GM21723 (cell line): ENCODE measurements at regions not wholly inside any gene's neighbourhood (a gene's known extent, or its start where the extent isn't known, plus 50 kb on each side); places are given as distances from the start of the nearest gene placed in this dataset.
"Not testable (repeated sequence)": the region's sequence is repeated elsewhere in the genome, so short reads cannot be mapped to it uniquely, and the experiment has no call there.

Experiments used
- ATAC-seq: cut with Tn5 transposase; IDR thresholded peaks from one replicate; pipeline ENCODE4 v1.9.1; 2021; ENCODE audit warnings: mild to moderate bottlenecking, moderate library complexity; ENCODE audit not compliant: unreplicated experiment

DNA sequence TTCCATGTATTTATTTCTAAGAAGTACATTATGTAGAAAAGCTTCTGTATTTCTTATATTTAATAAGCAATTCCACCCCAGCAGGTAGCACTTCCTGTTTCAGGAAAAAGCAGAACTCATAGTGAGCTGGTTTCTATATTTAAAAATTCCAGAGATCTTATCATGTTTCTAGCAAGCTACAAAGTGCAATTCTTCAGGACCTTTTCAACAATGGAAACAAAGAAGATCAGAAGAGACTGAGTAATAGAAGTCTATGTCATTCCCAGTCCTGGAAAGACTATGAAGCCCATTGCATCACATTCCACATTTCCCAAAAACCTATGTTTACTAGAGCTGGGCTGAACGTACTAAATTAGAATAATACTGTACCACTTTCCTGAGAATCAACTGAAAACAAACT is 302.6 kb upstream of the NRSN1 start:
- ATAC-seq = no peak

DNA sequence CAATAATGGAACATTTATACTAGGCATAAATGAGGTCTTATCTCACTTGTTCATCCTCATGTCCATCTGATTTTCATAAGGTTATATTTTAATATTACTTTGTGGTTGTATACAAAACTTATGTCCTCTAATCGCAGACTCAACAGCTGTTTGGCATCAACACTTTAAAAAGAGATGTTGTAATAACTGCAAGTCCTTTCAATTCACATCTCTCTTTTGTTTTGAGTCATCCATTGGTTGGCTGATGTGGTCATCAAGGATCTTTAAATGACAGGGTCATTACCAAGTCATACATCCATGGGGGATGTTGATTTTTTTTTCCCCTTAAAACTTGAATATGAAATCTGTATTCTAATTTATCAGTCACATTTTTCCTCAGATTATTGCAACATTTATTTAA is 299.4 kb upstream of the NRSN1 start:
- no peak for ATAC-seq

DNA sequence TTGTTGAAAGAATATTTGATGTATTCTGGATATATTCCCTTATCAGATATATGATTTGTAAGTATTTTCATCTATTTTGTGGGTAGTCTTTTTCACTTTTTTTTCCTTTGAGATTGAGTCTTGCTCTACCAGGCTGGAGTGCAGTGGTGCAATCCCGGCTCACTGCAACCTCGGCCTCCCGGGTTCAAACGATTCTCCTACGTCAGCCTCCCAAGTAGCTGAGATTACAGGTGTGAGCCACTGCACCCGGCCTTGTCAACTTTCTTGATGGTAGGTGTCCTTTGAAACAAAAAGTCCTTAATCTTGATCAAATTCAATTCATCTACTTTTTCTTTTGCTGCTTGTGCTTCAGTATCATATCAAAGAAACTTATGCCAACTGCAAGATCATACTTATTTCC is 297.2 kb upstream of the NRSN1 start:
- no peak for ATAC-seq

DNA sequence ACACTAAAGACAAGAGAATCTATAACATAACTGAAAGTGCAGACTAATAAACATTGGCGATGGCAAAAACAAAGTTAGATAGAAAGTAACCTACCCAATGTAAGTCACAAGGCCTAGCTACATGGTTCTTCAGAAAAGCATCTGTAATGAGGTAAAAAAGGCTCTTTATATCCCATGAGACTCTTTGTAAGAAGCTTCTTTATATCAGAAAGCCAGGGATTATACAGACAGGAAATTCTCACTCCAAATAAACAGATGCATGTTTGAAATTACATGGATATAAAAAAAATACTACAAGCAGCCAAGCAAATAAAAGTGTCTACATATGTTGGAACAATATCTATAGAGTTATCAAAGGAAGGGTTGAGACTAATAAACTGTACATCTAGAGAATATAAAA is 284.9 kb upstream of the NRSN1 start:
- no peak for ATAC-seq

DNA sequence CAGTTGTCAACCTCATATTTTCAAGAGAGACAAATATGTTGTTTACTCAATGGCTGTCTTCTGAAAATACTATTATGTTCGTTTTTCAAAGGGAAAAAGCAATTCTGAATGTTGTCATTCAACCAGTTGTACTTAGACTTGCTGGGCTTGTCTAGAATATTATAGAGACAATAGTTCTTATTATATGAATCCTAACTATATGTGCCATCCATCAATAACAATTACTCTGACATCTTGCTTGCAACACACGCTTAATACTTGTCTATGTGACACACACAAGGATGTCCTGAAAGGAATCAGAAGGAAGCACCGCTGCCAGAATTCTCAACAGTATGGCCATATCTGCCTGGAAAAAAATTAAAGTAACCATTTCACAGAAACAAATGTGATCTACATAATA is 283.3 kb upstream of the NRSN1 start:
- no peak for ATAC-seq

DNA sequence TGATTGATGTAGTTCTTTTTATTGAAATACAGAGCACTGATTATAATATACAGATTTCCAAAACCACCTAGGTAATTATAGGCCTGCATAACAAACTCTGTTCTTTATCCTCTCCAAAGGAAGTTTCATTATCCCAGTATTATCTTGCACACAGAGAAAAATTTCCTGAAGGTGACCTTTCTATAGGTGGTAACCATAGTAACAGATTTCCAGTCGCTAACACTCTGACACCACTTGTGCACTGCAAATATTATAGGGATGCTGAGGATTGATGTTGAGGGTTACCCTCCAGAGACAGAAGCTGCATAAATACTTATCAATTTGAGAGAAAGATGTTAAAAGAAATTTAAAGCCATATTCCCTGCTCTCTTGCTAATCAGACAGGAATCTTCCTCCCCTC is 274.5 kb upstream of the NRSN1 start:
- ATAC-seq = no peak

DNA sequence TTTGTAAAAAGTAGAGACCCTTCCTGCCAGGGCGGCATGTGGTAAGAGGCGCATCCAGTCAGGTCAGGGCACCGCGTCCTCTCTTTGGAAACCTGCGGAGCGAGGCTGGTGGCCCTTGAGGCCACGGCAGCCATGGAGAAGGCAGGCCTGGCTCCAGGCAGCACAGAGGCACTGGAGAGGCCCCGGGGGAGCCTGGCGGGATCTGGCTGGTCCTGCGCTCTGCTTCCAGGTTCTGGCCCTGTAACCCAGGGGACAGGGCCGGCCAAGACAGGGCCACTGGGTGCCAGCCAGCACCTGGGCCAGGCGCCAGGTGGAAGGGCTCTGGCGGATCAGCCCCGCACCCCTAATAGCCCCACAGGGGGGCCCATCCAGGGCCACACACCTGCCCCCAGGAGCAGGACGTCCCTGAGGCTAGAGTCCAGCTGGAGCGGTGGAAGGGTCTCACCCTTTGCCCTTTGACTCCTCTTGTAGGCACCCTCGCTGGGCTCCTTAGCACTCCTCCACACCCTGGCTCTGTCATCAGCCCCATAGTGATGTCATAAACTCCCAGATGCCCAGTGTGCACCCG is 272.4 kb upstream of the NRSN1 start:
- ATAC-seq = not testable (repeated sequence)

DNA sequence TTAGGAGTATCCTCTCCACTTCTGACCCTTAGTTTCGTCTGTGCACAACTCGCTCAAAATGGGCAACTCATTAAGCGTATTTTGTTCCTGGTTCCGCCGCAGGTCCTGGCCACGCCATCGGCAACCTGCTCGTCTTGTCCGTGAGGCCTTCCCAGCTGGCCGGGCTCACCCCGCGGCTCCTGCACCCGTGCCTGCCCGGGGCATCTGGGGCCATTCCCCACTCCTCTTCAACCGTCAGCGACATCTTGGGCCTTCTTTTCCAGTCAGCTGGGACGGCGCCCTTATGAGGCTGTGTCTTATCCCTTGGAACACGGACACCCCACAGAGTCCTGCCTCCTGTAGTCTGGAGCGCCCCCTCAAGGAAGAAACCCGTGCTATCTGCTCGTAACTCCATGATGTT is 271.9 kb upstream of the NRSN1 start:
- not testable (repeated sequence) for ATAC-seq

DNA sequence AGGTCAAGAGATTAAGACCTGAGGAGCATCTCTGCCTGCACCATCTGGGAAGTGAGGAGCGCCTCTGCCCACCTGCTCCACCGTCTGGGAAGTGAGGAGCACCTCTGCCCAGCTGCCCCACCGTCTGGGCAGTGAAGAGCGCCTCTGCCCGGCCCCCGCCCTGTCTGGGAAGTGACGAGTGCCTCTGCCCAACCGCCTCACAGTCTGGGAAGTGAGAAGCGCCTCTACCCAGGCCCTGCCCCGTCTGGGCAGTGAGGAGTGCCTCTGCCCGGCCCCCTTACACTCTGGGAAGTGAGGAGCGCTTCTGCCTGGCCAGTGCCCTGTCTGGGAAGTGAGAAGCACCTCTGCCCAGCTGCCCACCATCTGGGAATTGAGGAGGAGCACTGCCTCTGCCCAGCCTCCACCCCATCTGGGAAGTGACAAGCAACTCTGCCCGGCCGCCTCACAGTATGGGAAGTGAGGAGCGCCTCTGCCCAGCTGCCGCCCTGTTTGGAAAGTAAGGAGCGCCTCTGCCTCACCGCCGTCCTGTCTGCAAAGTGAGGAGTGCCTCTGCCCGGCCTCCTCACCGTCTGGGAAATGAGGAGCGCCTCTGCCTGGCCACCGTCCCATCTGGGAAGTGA is 270.4 kb upstream of the NRSN1 start:
- no peak for ATAC-seq

DNA sequence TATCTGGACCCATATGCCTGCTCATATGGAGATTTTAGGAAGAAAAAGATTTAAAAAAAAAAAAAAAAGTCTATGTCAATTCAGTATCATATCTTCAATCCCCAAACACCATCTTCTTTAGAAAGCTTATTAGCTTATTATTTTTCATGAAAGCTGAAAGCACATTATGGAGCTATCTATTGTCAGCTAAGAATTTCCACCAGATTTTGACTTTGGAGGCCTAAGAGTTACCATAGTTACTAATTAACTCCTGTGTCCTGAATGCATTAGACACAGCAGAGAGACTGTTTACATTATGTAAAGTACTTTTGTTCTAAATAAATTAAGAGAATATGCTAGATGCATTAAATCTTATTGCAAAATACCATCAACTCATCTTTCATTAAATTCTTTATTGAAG is 255.5 kb upstream of the NRSN1 start:
- ATAC-seq = no peak

DNA sequence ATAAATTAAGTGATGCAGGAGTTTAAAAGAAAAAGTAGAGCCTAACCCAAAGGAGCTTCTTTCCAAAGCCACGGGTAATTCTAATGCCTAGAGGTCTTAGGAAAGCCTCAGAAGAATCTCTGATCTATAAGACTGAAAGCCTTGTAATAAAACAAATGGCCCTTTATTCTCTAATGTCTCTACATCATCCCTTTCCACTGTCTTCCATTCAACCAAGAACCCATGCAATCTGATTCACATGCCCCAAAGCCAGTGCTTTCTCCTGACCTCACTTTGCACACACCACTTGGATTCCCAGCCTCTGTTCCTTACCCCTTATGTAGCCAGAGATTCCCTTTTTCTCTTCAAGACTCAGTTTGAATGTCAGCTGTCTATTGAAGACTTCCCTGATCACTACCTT is 252.9 kb upstream of the NRSN1 start:
- no peak for ATAC-seq

DNA sequence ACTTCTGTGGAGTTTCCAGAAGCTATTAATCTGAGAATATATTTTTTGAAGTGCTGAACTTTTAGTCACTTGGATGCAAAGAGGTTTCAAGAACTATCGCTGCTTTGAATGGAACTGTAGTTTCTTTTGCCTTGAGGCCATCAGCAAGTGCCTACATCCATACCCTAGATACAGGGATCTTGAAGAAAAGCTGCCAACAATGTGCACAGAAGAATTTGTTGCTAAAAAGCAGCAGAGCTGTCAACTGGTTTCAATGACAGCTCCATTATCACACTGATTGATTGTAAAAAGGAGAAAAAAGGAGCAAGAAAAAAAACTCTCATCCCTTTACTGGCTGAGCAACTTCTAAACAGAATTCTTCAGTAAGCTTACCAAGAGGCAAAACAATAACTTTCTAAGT is 251.0 kb upstream of the NRSN1 start:
- no peak for ATAC-seq

DNA sequence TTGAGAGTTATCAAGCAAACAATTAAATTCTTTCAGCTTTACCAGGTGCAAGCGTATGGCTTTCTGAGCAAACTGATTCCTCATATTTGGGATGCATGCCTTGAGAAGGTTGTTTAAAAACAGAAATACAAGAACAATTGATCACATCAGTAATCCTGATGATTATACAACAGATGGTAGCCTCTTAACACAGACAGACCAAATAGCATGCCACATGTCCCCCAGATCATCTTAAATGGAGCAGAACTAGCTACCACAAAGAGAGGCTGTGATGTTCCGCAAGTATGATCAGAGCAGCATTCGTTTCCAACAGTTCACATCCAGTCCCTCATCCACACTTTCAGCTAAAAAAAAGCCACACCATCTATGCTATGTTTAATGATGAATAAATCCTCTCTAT is 246.2 kb upstream of the NRSN1 start:
- no peak for ATAC-seq

DNA sequence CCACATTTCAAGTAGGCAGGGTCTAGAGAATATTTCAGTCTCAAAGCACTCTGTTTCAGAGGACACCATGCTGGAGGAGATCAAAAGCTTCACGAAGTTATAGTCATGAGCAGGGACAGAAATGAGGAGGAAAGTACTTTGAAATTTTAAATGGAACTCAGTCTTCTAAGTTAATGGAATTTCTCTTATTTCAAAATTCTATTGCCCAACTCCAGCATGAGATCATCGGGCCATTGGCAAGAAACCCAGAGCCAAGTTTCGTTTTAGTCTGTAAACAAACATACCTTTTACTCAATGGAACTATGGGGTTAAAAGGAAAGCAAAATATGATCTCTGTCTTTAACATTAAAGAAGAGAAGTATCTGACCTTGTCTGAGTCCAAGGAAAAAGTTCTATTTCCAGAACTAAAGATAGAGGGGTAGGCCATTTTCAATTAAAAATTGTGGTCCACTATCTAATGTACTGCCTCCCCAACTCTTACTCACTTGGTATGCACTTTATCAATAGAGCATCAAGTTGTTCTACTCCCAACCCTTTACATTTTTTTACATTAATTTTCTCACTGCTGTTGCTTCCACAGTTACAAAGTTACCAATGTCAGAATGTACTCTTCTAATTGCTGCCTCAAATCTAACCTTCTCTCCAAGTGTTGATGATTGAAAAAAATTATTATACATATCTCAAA is 235.3 kb upstream of the NRSN1 start:
- no peak for ATAC-seq

DNA sequence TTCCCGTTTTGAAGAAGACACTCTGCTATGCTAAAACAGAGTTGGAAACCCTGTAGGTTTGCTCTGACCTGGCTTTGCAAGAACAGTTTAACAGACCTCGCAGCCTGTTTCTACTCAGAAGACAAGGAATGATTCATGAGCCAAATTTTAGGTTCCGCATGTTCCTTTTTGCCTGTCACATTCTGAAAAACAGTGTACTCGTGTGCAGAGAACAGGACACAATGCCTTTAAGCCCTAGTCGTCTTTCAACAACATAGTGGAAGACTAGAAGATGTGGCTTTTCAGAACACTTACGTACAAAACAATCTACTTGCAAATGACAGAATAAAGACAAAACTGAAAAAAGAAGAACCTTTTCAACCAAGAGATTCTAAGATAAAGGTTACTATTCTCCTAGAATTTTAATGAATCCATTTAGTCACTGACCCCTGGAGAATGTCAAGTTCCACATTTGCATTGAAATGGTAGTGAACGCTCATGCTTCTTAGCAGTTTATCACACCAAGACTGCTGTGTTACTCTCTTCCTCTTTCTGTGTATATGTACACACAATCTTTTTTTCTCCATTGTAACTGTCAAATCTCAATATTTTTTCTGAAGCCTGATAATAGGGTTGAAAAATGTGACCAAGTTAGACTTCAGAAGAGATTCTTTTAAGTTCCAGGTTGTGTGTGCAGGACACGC is 220.7 kb upstream of the NRSN1 start:
- no peak for ATAC-seq

DNA sequence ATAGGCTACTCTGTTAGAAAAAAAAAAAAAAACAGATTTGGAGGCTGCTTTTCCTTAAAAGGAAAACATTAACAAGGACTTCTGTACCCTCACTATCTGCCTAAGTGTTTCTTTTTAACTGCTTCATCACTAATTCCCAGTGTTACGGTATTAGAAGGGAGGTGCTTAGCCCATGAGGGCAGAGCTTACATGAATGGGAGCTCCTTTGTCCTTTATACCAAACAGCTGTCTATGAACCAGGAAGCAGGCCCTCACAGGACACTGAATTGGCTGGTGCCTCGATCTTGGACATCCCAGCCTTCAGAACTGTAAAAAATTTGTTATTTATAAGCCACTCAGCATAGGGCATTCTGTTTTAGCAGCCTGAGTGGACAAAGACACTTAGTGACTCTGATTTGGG is 215.6 kb upstream of the NRSN1 start:
- ATAC-seq = no peak

DNA sequence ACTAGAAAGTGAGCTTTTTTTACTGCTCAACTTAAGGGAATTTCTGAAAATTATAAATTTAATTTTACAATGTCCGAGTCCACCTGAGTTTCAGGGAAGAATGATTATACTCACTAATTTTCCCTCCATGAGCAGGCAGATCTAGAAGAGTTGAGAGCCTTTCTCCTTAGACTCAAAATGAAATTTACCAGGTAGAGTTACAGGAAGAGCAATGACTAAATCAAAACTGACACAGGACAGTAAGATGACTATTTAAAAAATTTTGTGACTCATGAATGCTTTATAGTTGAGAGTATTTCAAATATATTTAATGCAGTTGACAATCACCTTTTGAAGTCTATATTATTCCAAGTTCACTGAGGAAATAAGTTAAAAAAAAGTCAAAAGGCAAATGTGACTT is 198.1 kb upstream of the NRSN1 start:
- ATAC-seq = no peak

DNA sequence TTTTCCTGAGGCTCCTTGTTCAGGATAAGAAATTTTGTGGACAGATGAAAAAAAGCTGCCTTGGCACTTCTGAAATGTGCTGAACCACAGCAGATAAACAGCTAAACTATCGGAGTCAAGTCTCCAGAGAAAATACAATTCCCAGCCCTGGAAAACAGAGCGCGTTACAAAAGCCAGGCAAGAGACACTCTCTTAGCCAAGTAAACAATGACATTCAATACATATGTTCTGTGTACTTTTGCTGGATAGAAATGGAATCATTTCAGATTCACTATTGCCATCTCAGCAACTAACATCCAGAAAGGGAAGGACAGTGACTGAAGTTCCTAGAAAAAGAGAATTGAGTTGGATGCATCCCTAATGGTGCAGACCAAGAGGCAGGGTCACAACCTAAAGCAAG is 196.8 kb upstream of the NRSN1 start:
- ATAC-seq = no peak

DNA sequence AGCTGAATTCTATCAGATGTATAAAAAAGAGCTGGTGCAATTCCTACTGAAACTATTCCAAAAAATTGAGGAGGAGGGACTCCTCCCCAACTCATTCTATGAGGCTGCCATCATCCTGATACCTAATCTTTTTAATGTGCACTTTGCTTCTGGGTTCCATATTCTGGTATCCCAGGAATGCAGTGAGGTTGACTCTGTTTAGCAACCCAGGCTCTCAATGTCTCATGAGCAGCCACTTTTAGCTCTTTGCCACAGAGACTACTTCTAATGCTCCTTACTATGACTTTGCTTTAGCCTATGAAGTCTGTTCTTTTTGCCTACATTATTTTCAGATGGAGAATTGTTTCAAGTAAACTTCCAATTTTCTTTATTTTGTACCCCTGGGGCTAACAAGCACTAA is 185.5 kb upstream of the NRSN1 start:
- ATAC-seq = no peak

DNA sequence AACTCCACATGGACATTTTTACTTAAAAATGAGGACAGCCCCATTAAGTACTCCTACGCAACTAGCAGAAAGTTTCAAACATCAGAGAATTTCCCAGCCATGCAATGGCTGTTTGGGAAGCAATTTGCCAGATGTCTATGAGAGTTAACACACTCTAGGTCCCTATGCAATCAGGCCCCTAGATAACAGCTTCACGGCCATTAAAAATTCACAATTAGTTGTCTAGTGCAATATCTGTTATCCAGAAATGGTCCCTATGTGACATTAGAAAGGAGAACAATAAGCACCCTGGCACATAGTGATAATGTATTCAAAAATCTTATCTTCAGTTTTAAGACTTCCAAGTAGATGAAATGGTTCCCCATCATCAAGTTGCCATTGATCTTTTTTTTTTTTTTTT is 174.3 kb upstream of the NRSN1 start:
- no peak for ATAC-seq

DNA sequence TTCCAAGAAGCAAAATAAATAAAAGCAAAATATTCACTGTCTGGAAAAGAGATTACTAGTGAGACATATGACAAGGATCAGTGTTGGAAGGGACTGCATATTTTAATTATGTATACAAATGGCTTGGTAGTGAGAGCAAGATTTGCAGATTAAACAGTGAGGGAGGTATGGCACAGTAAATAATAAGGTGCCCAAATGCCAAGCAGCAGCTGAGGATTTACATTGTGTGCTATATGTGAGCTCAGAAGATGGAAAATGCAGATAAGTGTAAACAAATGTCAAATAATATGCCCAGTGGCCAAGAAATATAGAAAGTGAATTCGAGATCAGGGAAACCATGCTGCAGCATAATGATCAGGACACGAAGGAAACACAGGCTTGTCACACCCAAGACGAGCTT is 173.8 kb upstream of the NRSN1 start:
- ATAC-seq = no peak

DNA sequence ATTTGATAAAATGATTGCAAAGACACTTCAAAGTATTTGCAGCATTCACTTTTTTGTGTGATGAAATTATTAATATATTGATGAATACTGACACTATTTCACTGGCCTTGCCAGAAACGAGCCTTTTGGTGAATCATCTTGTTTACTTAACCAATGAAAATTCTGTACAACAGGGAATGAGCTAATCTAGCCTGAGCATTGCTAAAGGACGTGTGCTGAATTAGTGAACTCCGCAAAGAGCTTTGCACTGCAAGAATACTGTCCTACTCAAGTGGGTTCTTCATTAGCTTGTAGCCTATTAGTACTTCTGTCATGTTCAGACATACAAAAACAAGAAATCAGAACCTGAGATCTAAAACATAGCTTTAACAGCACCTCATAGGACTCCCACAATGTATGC is 172.0 kb upstream of the NRSN1 start:
- no peak for ATAC-seq
